Suprapubic skin (tissue), 4 donors: ENCODE measurements at regions not wholly inside any gene's neighbourhood (a gene's known extent, or its start where the extent isn't known, plus 50 kb on each side); places are given as distances from the start of the nearest gene placed in this dataset.

ENCODE experiments used
- DNase-seq, 2 donors: peaks; one replicate each; pipeline ENCODE4 v3.0.0-alpha.2; 2019; ENCODE audit warnings: low spot score in 2 of 2
- H3K27ac ChIP-seq: fragments of 200-600 bp; sonication (generic); one replicate; pipeline ENCODE4 v1.5.1; 2019
- H3K27me3 ChIP-seq: fragments of 200-600 bp; sonication (generic); one replicate; pipeline ENCODE4 v1.5.1; 2019
- H3K36me3 ChIP-seq: fragments of 200-600 bp; sonication (generic); one replicate; pipeline ENCODE4 v1.5.1; 2019
- H3K4me1 ChIP-seq: fragments of 200-600 bp; sonication (generic); one replicate; pipeline ENCODE4 v1.5.1; 2019
- H3K4me3 ChIP-seq: fragments of 200-600 bp; sonication (generic); one replicate; pipeline ENCODE4 v1.5.1; 2019; ENCODE audit warnings: mild to moderate bottlenecking
- H3K9me3 ChIP-seq: fragments of 200-600 bp; sonication (generic); one replicate; pipeline ENCODE4 v1.5.1; 2019
- EP300 ChIP-seq: sonication (generic); formaldehyde crosslinking; IDR thresholded peaks from one replicate; pipeline ENCODE4 v1.6.1; 2017; ENCODE audit warnings: antibody characterized with exemption
- POLR2A ChIP-seq, 2 donors: fragments of 450-650 bp; IDR thresholded peaks; one replicate each; pipeline ENCODE4 v1.6.1; 2017; ENCODE audit warnings: antibody characterized with exemption in 2 of 2, mild to moderate bottlenecking in 2 of 2, moderate library complexity in 2 of 2
- POLR2AphosphoS5 ChIP-seq, 3 donors: sonication (generic); formaldehyde crosslinking; IDR thresholded peaks; one replicate each; pipeline ENCODE4 v1.6.1; 2017; ENCODE audit warnings: antibody characterized with exemption in 3 of 3
- WGBS: methylation state at CpG from one replicate; pipeline ENCODE4 v1.1.5; 2018; 5-methylcytosine and 5-hydroxymethylcytosine counted together
- TF ChIP-seq, protein P1 (sequence below), 2 donors: fragments of 200-600 bp in 1 of 2; fragments of 450-650 bp in 1 of 2; sonication (generic) in 1 of 2; IDR thresholded peaks; one replicate each; pipeline ENCODE4 v1.5.1; 2016 to 2019; ENCODE audit warnings: antibody characterized with exemption in 2 of 2, mild to moderate bottlenecking in 1 of 2, moderate library complexity in 1 of 2

DNA sequence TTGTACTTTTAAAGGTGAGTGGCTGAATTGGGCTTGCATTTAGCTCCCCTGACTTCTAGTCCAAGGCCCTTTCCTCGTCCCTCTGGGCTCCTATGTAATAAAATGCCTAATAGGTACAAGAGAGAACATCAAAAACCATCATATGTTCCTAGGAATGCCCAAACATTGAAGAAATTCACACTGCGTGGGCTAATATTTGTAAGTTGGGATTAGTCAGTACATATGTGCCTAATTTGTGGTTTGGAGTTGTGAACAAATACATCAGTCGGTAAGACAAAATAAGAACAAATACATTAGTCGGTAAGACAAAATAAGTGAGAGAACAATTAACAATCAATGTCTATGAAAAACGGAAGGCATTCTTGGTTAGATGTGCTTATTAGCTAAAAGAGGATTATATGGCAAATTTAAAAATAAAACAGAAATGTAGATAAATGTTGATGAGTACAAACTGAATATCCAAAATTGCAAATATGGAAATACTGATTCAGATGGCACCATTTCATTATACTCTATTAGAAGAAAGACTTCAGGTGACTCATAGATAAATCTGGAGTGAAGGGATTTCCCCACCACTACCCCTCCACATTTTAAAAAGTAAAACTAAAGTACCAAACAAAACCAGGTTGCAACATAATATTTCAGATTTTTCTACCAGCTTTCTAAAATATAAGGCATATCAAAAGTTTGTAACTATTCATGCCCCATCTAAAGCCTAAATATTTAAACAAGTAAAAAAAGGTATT, 325.4 kb downstream of the ZEB2 start:
- Histone ChIP-seq H3K4me1 (no peaks in the 10 kb centered on the region), H3K9me3 (no peaks in the 10 kb centered on the region), H3K36me3 (no peaks in the 10 kb centered on the region), H3K27me3 (no peaks in the 10 kb centered on the region), H3K27ac (no peak overlapping the region), H3K4me3 (no peak overlapping the region)
- no peak for DNase-seq
- TF ChIP-seq, protein P1, sequence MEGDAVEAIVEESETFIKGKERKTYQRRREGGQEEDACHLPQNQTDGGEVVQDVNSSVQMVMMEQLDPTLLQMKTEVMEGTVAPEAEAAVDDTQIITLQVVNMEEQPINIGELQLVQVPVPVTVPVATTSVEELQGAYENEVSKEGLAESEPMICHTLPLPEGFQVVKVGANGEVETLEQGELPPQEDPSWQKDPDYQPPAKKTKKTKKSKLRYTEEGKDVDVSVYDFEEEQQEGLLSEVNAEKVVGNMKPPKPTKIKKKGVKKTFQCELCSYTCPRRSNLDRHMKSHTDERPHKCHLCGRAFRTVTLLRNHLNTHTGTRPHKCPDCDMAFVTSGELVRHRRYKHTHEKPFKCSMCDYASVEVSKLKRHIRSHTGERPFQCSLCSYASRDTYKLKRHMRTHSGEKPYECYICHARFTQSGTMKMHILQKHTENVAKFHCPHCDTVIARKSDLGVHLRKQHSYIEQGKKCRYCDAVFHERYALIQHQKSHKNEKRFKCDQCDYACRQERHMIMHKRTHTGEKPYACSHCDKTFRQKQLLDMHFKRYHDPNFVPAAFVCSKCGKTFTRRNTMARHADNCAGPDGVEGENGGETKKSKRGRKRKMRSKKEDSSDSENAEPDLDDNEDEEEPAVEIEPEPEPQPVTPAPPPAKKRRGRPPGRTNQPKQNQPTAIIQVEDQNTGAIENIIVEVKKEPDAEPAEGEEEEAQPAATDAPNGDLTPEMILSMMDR (IDR thresholded peaks at IDR 0.05): no peak
- no peak for TF ChIP-seq EP300
- TF ChIP-seq POLR2AphosphoS5 (IDR thresholded peaks at IDR 0.05): no peak
- TF ChIP-seq POLR2A (IDR thresholded peaks at IDR 0.05): no peak
- WGBS: 66% methylated on average over 5 of the region's 5 CpGs

DNA sequence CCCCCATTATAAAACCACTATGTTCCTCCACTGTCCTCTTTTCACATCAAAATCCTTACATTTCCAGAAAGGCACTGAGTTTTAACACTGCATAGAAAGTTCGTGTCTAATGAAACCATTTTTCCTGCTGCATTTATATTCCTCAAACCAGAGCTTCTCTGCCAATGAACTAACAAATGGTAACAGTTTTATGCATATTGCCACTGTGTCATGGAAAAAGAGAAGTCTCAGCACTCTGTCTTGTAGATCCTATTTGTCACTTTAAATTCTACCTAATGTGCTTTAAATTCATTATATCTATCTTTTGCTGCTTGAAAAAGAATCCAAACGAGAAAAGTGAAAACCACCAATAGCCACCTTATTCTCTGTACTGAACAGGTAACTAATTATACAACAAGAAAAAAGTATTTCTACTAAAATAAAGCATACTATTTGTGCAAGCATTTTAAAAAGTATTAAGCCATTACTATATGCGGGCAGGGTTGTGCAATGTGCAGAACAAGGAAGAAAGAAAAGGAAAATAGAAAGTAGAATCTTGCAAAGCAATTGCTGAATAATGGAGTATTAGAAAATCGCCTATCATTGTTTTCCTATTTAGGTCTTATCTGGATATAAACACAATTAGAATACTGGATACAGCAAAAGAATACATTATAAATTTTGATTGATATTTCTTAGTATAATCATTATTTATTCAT, 328.9 kb downstream of the ZEB2 start:
- Histone ChIP-seq H3K9me3 (no peaks in the 10 kb centered on the region), H3K27ac (no peak overlapping the region), H3K27me3 (no peaks in the 10 kb centered on the region), H3K4me1 (no peaks in the 10 kb centered on the region), H3K36me3 (no peaks in the 10 kb centered on the region), H3K4me3 (no peak overlapping the region)
- no peak for DNase-seq
- TF ChIP-seq POLR2AphosphoS5 (IDR thresholded peaks at IDR 0.05) (no peak), POLR2A (IDR thresholded peaks at IDR 0.05) (no peak), EP300 (no peak)
- TF ChIP-seq, protein P1 (IDR thresholded peaks at IDR 0.05): no peak
- 88% methylated on average over 4 of the region's 4 CpGs for WGBS

DNA sequence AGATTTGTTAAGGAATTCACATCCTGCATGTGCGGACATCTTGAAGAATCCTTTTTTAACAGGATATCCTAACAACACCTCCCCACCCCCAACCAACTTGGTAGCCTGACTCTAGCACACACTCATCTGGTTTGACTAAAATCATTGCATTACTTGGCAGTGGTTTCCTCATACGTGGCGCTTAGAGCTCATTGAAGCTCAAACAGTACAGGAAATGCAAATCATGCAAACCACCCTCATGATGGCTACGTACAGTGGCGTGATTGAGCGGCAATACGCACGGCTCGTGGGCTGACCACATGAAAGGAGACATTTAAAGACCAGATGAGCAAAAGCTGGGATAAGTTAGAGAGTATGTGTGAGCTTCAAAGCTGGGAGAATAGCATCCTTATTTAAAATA, 336.2 kb downstream of the ZEB2 start:
- DNase-seq: no peak
- H3K4me3 ChIP-seq: no peak overlapping the region

DNA sequence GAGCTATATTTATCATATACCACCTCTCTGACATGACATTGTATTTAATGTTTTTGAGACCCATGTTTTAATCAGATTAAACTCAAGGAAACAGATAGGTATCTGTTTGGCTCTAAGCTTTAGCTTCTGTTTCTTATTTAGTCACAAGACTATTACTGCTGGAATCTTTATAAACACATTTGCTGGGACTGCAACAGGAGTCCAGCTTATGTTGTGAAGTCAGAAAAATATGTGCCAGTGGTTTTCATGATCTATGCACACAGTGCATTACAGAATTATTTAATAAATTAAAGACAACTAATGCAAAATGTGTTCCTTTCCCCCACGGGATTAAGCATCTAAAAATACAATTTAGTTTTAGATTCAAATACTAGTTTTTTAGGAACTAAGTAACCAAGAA, 338.9 kb downstream of the ZEB2 start:
- no peak for DNase-seq
- Histone ChIP-seq H3K4me3 (no peak overlapping the region), H3K9me3 (no peaks in the 10 kb centered on the region), H3K4me1 (no peaks in the 10 kb centered on the region), H3K27me3 (no peaks in the 10 kb centered on the region), H3K27ac (no peak overlapping the region), H3K36me3 (no peaks in the 10 kb centered on the region)
- TF ChIP-seq EP300 (no peak), POLR2A (IDR thresholded peaks at IDR 0.05) (no peak), POLR2AphosphoS5 (IDR thresholded peaks at IDR 0.05) (no peak)
- WGBS: 67% methylated on average over 1 of the region's 1 CpG

More for the DNA sequence above, 336.2 kb downstream of the ZEB2 start:
- Histone ChIP-seq H3K36me3 (no peaks in the 10 kb centered on the region), H3K27ac (no peak overlapping the region), H3K9me3 (no peaks in the 10 kb centered on the region), H3K27me3 (no peaks in the 10 kb centered on the region), H3K4me1 (no peaks in the 10 kb centered on the region)
- TF ChIP-seq, protein P1 (IDR thresholded peaks at IDR 0.05): no peak
- no peak for TF ChIP-seq POLR2AphosphoS5 (IDR thresholded peaks at IDR 0.05)
- no peak for TF ChIP-seq POLR2A (IDR thresholded peaks at IDR 0.05)
- no peak for TF ChIP-seq EP300
- 68% methylated on average over 9 of the region's 9 CpGs for WGBS

DNA sequence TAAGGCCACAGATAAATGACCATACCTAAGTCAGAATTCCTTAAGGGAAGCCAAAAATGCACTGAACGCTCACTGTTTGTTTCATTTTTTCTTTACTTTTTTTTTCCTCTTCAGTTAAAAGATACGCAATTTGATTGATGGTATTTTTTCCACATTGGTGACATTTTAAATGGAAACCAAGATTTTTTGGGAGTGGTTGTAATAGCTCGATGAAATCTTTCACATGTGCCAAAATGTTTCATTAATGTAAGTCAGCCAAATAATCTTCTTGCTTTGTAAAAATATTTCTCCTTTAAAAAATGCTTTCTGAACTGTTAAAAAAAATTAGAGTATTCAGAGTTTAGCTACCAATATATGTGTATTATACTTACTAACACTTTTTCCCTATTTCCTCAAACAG, 339.8 kb downstream of the ZEB2 start:
- no peaks in the 10 kb centered on the region for H3K9me3 ChIP-seq
- TF ChIP-seq, protein P1 (IDR thresholded peaks at IDR 0.05): no peak
- TF ChIP-seq POLR2AphosphoS5 (IDR thresholded peaks at IDR 0.05): no peak
- no peak for TF ChIP-seq EP300
- TF ChIP-seq POLR2A (IDR thresholded peaks at IDR 0.05): no peak
- no peak for DNase-seq
- no peak overlapping the region for H3K27ac ChIP-seq
- no peak overlapping the region for H3K4me3 ChIP-seq
- 60% methylated on average over 3 of the region's 3 CpGs for WGBS
- H3K36me3 ChIP-seq: no peaks in the 10 kb centered on the region
- H3K4me1 ChIP-seq: no peaks in the 10 kb centered on the region
- H3K27me3 ChIP-seq: no peaks in the 10 kb centered on the region
